Mesothelial cell of epicardium (in vitro differentiated cells): ENCODE measurements at regions not wholly inside any gene's neighbourhood (a gene's known extent, or its start where the extent isn't known, plus 50 kb on each side); places are given as distances from the start of the nearest gene placed in this dataset.

Experiments used
- DNase-seq, 2 experiments: peaks; one replicate each; pipeline ENCODE4 v3.0.0; 2021; ENCODE audit warnings: low spot score in 2 of 2; ENCODE audit not compliant: unreplicated experiment in 2 of 2
- H3K27ac Mint-ChIP-seq: 2 replicates; pipeline ENCODE4 v1.8.0; 2021; ENCODE audit warnings: mixed read lengths
- H3K27me3 Mint-ChIP-seq: 2 replicates; pipeline ENCODE4 v1.8.0; 2021; ENCODE audit warnings: low read depth, mixed read lengths
- H3K36me3 Mint-ChIP-seq: 2 replicates; pipeline ENCODE4 v1.8.0; 2021; ENCODE audit warnings: mixed read lengths
- H3K4me1 Mint-ChIP-seq: 2 replicates; pipeline ENCODE4 v1.8.0; 2021; ENCODE audit warnings: mixed read lengths
- H3K4me3 Mint-ChIP-seq: 2 replicates; pipeline ENCODE4 v1.8.0; 2021; ENCODE audit warnings: mild to moderate bottlenecking, moderate library complexity, mixed read lengths
- H3K9me3 Mint-ChIP-seq: 2 replicates; pipeline ENCODE4 v1.8.0; 2021; ENCODE audit warnings: mixed read lengths
- CTCF ChIP-seq: fragments of 200-600 bp; sonication (generic); IDR thresholded peaks from one replicate; pipeline ENCODE4 v1.5.0; 2021; ENCODE audit warnings: antibody characterized with exemption; ENCODE audit not compliant: unreplicated experiment

- TF ChIP-seq CTCF: no peak
- H3K27ac Mint-ChIP-seq: no peak overlapping the region
- no peaks in the 10 kb centered on the region for H3K4me1 Mint-ChIP-seq
- H3K27me3 Mint-ChIP-seq: peaks cover 17% of the 10 kb centered on the region
- H3K4me3 Mint-ChIP-seq: no peak overlapping the region
- no peaks in the 10 kb centered on the region for H3K36me3 Mint-ChIP-seq
- DNase-seq: no peak
- peaks cover 4% of the 10 kb centered on the region for H3K9me3 Mint-ChIP-seq
Observed at GRCh38 chr11:71332447-71332846, 80.1 kb upstream of the SHANK2 start.

- H3K4me3 Mint-ChIP-seq: no peak overlapping the region
- H3K36me3 Mint-ChIP-seq: no peaks in the 10 kb centered on the region
- H3K4me1 Mint-ChIP-seq: no peaks in the 10 kb centered on the region
- peaks cover 15% of the 10 kb centered on the region for H3K27me3 Mint-ChIP-seq
- DNase-seq: no peak
- no peak overlapping the region for H3K27ac Mint-ChIP-seq
- TF ChIP-seq CTCF: no peak
- peaks cover 4% of the 10 kb centered on the region for H3K9me3 Mint-ChIP-seq
Observed at GRCh38 chr11:71332046-71332445, 79.7 kb upstream of the SHANK2 start.

GRCh38 chr11:71331631-71332030, 79.3 kb upstream of the SHANK2 start:
- Mint-ChIP-seq H3K27ac (no peak overlapping the region), H3K9me3 (peaks cover 4% of the 10 kb centered on the region), H3K4me1 (no peaks in the 10 kb centered on the region), H3K27me3 (peaks cover 12% of the 10 kb centered on the region), H3K4me3 (no peak overlapping the region), H3K36me3 (no peaks in the 10 kb centered on the region)
- DNase-seq: no peak
- no peak for TF ChIP-seq CTCF

GRCh38 chr11:71330996-71331395, 78.6 kb upstream of the SHANK2 start:
- no peak for TF ChIP-seq CTCF
- H3K27me3 Mint-ChIP-seq: peaks cover 7% of the 10 kb centered on the region
- no peaks in the 10 kb centered on the region for H3K4me1 Mint-ChIP-seq
- no peaks in the 10 kb centered on the region for H3K36me3 Mint-ChIP-seq
- H3K4me3 Mint-ChIP-seq: no peak overlapping the region
- DNase-seq: no peak
- H3K27ac Mint-ChIP-seq: no peak overlapping the region
- peaks cover 4% of the 10 kb centered on the region for H3K9me3 Mint-ChIP-seq

GRCh38 chr11:71330349-71330748, 78.0 kb upstream of the SHANK2 start:
- no peak for DNase-seq
- Mint-ChIP-seq H3K36me3 (no peaks in the 10 kb centered on the region), H3K4me3 (no peak overlapping the region), H3K9me3 (peaks cover 4% of the 10 kb centered on the region), H3K27ac (no peak overlapping the region), H3K4me1 (no peaks in the 10 kb centered on the region), H3K27me3 (peaks cover 4% of the 10 kb centered on the region)
- no peak for TF ChIP-seq CTCF

GRCh38 chr11:71329786-71330185, 77.4 kb upstream of the SHANK2 start:
- Mint-ChIP-seq H3K27ac (no peak overlapping the region), H3K4me1 (no peaks in the 10 kb centered on the region), H3K36me3 (no peaks in the 10 kb centered on the region), H3K9me3 (peaks cover 4% of the 10 kb centered on the region), H3K4me3 (no peak overlapping the region), H3K27me3 (peaks cover 2% of the 10 kb centered on the region)
- no peak for DNase-seq
- TF ChIP-seq CTCF: no peak
